SK-N-SH treated with all-trans-retinoic acid at 6 μM for 48 hours (cell line): ENCODE measurements at regions not wholly inside any gene's neighbourhood (a gene's known extent, or its start where the extent isn't known, plus 50 kb on each side); places are given as distances from the start of the nearest gene placed in this dataset.

Source experiments
- RARB ChIP-seq: fragments of 250-450 bp; sonication (Bioruptor Pico); IDR thresholded peaks from 2 replicates; pipeline ENCODE4 v1.8.0; 2021; ENCODE audit warnings: mild to moderate bottlenecking, moderate library complexity
- SNAI2 ChIP-seq: fragments of 250-450 bp; sonication (Bioruptor Pico); IDR thresholded peaks from 2 replicates; pipeline ENCODE4 v1.5.0; 2020; ENCODE audit warnings: mild to moderate bottlenecking, moderate library complexity
- ZFP3 ChIP-seq: fragments of 250-450 bp; sonication (Bioruptor Pico); IDR thresholded peaks from 2 replicates; pipeline ENCODE4 v1.5.0; 2020; ENCODE audit warnings: mild to moderate bottlenecking, moderate library complexity
- ZNF70 ChIP-seq: fragments of 450-650 bp; formaldehyde crosslinking; IDR thresholded peaks from 2 replicates; pipeline ENCODE4 v1.5.0; 2020; ENCODE audit warnings: mild to moderate bottlenecking, moderate library complexity
- TF ChIP-seq, protein P1 (sequence below): fragments of 250-450 bp; sonication (Bioruptor Pico); IDR thresholded peaks from 2 replicates; pipeline ENCODE4 v1.5.0; 2020; ENCODE audit warnings: mild to moderate bottlenecking, moderate library complexity
- TF ChIP-seq, protein P2 (sequence below): fragments of 250-450 bp; sonication (Bioruptor Pico); IDR thresholded peaks from 2 replicates; pipeline ENCODE4 v1.5.1; 2021; ENCODE audit warnings: mild to moderate bottlenecking, moderate library complexity
- TF ChIP-seq, protein P3 (sequence below): fragments of 250-450 bp; sonication (Bioruptor Pico); IDR thresholded peaks from 2 replicates; pipeline ENCODE4 v1.8.0; 2020; ENCODE audit warnings: mild to moderate bottlenecking, moderate library complexity, borderline replicate concordance
- TF ChIP-seq, protein P4 (sequence below): fragments of 250-450 bp; sonication (Bioruptor Pico); IDR thresholded peaks from 2 replicates; pipeline ENCODE4 v1.8.0; 2021; ENCODE audit warnings: low read depth, mild to moderate bottlenecking, moderate library complexity, borderline replicate concordance

DNA sequence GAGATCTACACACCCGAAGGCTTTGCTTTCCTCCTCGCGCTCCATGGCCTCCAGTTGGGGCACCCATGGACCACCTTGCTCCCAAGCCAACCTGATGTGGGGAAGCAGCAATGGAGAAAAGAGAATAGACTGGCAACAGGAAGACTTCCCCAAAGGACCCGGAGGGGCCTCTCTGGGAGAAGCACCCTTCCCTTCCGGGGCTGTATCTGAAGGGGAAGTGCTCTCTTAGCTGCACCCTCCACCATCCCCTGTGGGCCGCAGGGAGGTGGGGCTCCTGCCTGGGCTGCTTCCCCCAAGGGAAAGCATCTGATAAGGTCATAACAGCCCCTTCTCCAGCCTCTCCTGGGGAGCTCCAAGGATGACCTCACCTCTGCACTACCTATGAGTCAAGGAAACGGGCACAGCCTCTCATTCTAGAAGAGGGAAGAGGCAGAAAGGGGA, 100.2 kb downstream of the RIPK4 start:
- TF ChIP-seq, protein P1, sequence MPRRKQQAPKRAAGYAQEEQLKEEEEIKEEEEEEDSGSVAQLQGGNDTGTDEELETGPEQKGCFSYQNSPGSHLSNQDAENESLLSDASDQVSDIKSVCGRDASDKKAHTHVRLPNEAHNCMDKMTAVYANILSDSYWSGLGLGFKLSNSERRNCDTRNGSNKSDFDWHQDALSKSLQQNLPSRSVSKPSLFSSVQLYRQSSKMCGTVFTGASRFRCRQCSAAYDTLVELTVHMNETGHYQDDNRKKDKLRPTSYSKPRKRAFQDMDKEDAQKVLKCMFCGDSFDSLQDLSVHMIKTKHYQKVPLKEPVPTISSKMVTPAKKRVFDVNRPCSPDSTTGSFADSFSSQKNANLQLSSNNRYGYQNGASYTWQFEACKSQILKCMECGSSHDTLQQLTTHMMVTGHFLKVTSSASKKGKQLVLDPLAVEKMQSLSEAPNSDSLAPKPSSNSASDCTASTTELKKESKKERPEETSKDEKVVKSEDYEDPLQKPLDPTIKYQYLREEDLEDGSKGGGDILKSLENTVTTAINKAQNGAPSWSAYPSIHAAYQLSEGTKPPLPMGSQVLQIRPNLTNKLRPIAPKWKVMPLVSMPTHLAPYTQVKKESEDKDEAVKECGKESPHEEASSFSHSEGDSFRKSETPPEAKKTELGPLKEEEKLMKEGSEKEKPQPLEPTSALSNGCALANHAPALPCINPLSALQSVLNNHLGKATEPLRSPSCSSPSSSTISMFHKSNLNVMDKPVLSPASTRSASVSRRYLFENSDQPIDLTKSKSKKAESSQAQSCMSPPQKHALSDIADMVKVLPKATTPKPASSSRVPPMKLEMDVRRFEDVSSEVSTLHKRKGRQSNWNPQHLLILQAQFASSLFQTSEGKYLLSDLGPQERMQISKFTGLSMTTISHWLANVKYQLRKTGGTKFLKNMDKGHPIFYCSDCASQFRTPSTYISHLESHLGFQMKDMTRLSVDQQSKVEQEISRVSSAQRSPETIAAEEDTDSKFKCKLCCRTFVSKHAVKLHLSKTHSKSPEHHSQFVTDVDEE (CRISPR knock-in tag): no peak
- TF ChIP-seq ZFP3 (CRISPR knock-in tag) (no peak), RARB (CRISPR knock-in tag) (no peak), SNAI2 (CRISPR knock-in tag) (no peak), ZNF70 (CRISPR knock-in tag) (no peak)
- TF ChIP-seq, protein P2, sequence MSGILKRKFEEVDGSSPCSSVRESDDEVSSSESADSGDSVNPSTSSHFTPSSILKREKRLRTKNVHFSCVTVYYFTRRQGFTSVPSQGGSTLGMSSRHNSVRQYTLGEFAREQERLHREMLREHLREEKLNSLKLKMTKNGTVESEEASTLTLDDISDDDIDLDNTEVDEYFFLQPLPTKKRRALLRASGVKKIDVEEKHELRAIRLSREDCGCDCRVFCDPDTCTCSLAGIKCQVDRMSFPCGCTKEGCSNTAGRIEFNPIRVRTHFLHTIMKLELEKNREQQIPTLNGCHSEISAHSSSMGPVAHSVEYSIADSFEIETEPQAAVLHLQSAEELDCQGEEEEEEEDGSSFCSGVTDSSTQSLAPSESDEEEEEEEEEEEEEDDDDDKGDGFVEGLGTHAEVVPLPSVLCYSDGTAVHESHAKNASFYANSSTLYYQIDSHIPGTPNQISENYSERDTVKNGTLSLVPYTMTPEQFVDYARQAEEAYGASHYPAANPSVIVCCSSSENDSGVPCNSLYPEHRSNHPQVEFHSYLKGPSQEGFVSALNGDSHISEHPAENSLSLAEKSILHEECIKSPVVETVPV (CRISPR knock-in tag): no peak
- TF ChIP-seq, protein P3, sequence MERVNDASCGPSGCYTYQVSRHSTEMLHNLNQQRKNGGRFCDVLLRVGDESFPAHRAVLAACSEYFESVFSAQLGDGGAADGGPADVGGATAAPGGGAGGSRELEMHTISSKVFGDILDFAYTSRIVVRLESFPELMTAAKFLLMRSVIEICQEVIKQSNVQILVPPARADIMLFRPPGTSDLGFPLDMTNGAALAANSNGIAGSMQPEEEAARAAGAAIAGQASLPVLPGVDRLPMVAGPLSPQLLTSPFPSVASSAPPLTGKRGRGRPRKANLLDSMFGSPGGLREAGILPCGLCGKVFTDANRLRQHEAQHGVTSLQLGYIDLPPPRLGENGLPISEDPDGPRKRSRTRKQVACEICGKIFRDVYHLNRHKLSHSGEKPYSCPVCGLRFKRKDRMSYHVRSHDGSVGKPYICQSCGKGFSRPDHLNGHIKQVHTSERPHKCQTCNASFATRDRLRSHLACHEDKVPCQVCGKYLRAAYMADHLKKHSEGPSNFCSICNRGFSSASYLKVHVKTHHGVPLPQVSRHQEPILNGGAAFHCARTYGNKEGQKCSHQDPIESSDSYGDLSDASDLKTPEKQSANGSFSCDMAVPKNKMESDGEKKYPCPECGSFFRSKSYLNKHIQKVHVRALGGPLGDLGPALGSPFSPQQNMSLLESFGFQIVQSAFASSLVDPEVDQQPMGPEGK: no peak
- TF ChIP-seq, protein P4, sequence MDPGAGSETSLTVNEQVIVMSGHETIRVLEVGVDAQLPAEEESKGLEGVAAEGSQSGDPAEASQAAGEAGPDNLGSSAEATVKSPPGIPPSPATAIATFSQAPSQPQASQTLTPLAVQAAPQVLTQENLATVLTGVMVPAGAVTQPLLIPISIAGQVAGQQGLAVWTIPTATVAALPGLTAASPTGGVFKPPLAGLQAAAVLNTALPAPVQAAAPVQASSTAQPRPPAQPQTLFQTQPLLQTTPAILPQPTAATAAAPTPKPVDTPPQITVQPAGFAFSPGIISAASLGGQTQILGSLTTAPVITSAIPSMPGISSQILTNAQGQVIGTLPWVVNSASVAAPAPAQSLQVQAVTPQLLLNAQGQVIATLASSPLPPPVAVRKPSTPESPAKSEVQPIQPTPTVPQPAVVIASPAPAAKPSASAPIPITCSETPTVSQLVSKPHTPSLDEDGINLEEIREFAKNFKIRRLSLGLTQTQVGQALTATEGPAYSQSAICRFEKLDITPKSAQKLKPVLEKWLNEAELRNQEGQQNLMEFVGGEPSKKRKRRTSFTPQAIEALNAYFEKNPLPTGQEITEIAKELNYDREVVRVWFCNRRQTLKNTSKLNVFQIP (CRISPR knock-in tag): no peak
